PFSK-1 (cell line): ENCODE measurements at regions not wholly inside any gene's neighbourhood (a gene's known extent, or its start where the extent isn't known, plus 50 kb on each side); places are given as distances from the start of the nearest gene placed in this dataset.

Source experiments
- FOXP2 ChIP-seq: optimal IDR thresholded peaks from 2 replicates; pipeline ENCODE3; 2011; ENCODE audit warnings: borderline replicate concordance, control low read depth, inconsistent platforms; ENCODE audit not compliant: insufficient read depth; ENCODE audit errors: extremely low read length, extremely low read depth
- POLR2AphosphoS5 ChIP-seq: IDR thresholded peaks from 2 replicates; pipeline ENCODE4 v1.6.1; 2012; ENCODE audit warnings: low read depth, mild to moderate bottlenecking, control low read depth, low read length, moderate library complexity
- REST ChIP-seq, 2 experiments: IDR thresholded peaks; 2 replicates each; pipeline versions ENCODE4 v1.6.1 to v1.8.0; 2011 to 2012; ENCODE audit warnings: low read depth in 2 of 2, low read length in 2 of 2, control low read depth in 1 of 2, inconsistent platforms in 1 of 2, mild to moderate bottlenecking in 1 of 2, moderate library complexity in 1 of 2; ENCODE audit not compliant: insufficient read depth in 1 of 2
- SIN3A ChIP-seq: IDR thresholded peaks from 2 replicates; pipeline ENCODE4 v1.6.1; 2012; ENCODE audit warnings: mild to moderate bottlenecking, low read length, moderate library complexity, borderline replicate concordance; ENCODE audit not compliant: insufficient read depth
- TAF1 ChIP-seq: IDR thresholded peaks from 2 replicates; pipeline ENCODE4 v1.6.1; 2012; ENCODE audit warnings: low read length, control low read depth, borderline replicate concordance; ENCODE audit not compliant: insufficient read depth

- TF ChIP-seq FOXP2 (no peak), TAF1 (no peak), REST (IDR thresholded peaks at IDR 0.05; ENCODE audit: insufficient read depth in 1 of 2, low read depth in 2 of 2, low read length in 2 of 2) (no peak), SIN3A (no peak), POLR2AphosphoS5 (no peak)
Measured at GRCh38 chr10:10055656-10056442, 961.8 kb upstream of the CELF2 start.

GRCh38 chr10:10056961-10057360, 960.7 kb upstream of the CELF2 start:
- no peak for TF ChIP-seq POLR2AphosphoS5
- TF ChIP-seq FOXP2 = no peak
- no peak for TF ChIP-seq SIN3A

- no peak for TF ChIP-seq FOXP2
- no peak for TF ChIP-seq REST (IDR thresholded peaks at IDR 0.05; ENCODE audit: insufficient read depth in 1 of 2, low read depth in 2 of 2, low read length in 2 of 2)
- no peak for TF ChIP-seq POLR2AphosphoS5
- TF ChIP-seq SIN3A = no peak
- TF ChIP-seq TAF1 = no peak
Measured at GRCh38 chr10:10067644-10068043, 950.0 kb upstream of the CELF2 start.

GRCh38 chr10:10078446-10078845, 939.2 kb upstream of the CELF2 start:
- no peak for TF ChIP-seq SIN3A
- TF ChIP-seq REST (IDR thresholded peaks at IDR 0.05; ENCODE audit: insufficient read depth in 1 of 2, low read depth in 2 of 2, low read length in 2 of 2) = no peak
- no peak for TF ChIP-seq FOXP2
- TF ChIP-seq POLR2AphosphoS5 = no peak
- no peak for TF ChIP-seq TAF1

GRCh38 chr10:10092581-10092980, 925.1 kb upstream of the CELF2 start:
- TF ChIP-seq FOXP2 (peak; percentile 54), REST (IDR thresholded peaks at IDR 0.05; ENCODE audit: insufficient read depth in 1 of 2, low read depth in 2 of 2, low read length in 2 of 2) (no peak)
